SK-N-MC (cell line): ENCODE measurements at regions not wholly inside any gene's neighbourhood (a gene's known extent, or its start where the extent isn't known, plus 50 kb on each side); places are given as distances from the start of the nearest gene placed in this dataset.
"Not testable (repeated sequence)": the region's sequence is repeated elsewhere in the genome, so short reads cannot be mapped to it uniquely, and the experiment has no call there.

Experiments used
- EZH2 ChIP-seq: fragments of 200-600 bp; sonication (generic); IDR thresholded peaks from one replicate; pipeline ENCODE4 v1.6.1; 2017; ENCODE audit warnings: antibody characterized with exemption
- FOXP2 ChIP-seq: optimal IDR thresholded peaks from 2 replicates; pipeline ENCODE3; 2011; ENCODE audit warnings: mild to moderate bottlenecking, moderate library complexity; ENCODE audit not compliant: insufficient read depth; ENCODE audit errors: extremely low read length, control extremely low read depth
- POLR2AphosphoS5 ChIP-seq: IDR thresholded peaks from 2 replicates; pipeline ENCODE4 v1.6.1; 2012; ENCODE audit warnings: mild to moderate bottlenecking, low read depth, low read length, borderline replicate concordance

DNA sequence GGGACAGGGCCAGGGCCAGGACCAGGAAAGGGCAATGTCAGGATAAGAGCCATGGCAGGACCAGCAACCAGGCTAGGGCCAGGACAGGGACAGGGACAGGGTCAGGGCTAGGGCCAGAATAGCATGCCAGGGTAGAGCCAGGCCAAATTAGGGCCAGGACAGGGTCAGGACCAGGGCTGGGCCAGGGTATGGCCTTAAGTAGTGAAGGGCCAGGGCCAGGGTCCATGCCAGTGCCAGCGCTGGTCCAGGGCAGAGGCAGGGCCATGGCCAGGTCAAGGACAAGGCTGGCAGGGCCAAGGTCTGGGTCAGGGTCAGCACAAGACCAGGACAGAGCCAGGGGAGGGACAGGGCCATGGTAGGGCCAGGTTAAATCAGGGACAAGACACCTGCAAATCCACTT, 405.4 kb downstream of the ZNF33B start:
- not testable (repeated sequence) for TF ChIP-seq EZH2, POLR2AphosphoS5, FOXP2
